Testis (tissue), 2 donors: ENCODE measurements at regions not wholly inside any gene's neighbourhood (a gene's known extent, or its start where the extent isn't known, plus 50 kb on each side); places are given as distances from the start of the nearest gene placed in this dataset.

Experiments
- DNase-seq: peaks from one replicate; pipeline ENCODE4 v3.0.0-alpha.2; 2019
- H3K27ac ChIP-seq, 2 donors: fragments of 200-600 bp; sonication (generic); one replicate each; pipeline ENCODE4 v1.5.1; 2019
- H3K27me3 ChIP-seq: fragments of 200-600 bp; sonication (generic); one replicate; pipeline ENCODE4 v1.5.1; 2019
- H3K36me3 ChIP-seq: fragments of 200-600 bp; sonication (generic); one replicate; pipeline ENCODE4 v1.5.1; 2017; ENCODE audit warnings: low read depth; ENCODE audit errors: missing control alignments
- H3K4me1 ChIP-seq: fragments of 200-600 bp; sonication (generic); one replicate; pipeline ENCODE4 v1.5.1; 2019
- H3K4me3 ChIP-seq, 2 donors: fragments of 200-600 bp; sonication (generic); one replicate each; pipeline ENCODE4 v1.5.1; 2017 to 2019
- H3K9me3 ChIP-seq: fragments of 200-600 bp; sonication (generic); one replicate; pipeline ENCODE4 v1.5.1; 2017
- CTCF ChIP-seq, 3 experiments: fragments of 450-650 bp in 2 of 3; fragments of 200-600 bp in 1 of 3; sonication (generic) in 1 of 3; IDR thresholded peaks; one replicate each; pipeline ENCODE4 v1.5.1; 2016 to 2019; ENCODE audit warnings: antibody characterized with exemption in 3 of 3, mild to moderate bottlenecking in 2 of 3, moderate library complexity in 1 of 3
- POLR2A ChIP-seq: fragments of 450-650 bp; IDR thresholded peaks from one replicate; pipeline ENCODE4 v1.6.1; 2017; ENCODE audit warnings: antibody characterized with exemption, mild to moderate bottlenecking, moderate library complexity
- WGBS, 2 donors: methylation state at CpG; one replicate each; pipeline ENCODE4 v1.1.5; 2018; 5-methylcytosine and 5-hydroxymethylcytosine counted together
- intact Hi-C: fragments of 100-400 bp; cut with DNase I; formaldehyde crosslinking; loops from one replicate; pipeline ENCODE4 v1.15.1; 2023; ENCODE audit warnings: low total_unique reads

- Histone ChIP-seq H3K4me3 (no peak overlapping the region), H3K36me3 (no peaks in the 10 kb centered on the region), H3K9me3 (no peaks in the 10 kb centered on the region), H3K27me3 (no peaks in the 10 kb centered on the region), H3K27ac (no peak overlapping the region), H3K4me1 (no peaks in the 10 kb centered on the region)
- no peak for DNase-seq
- TF ChIP-seq CTCF (IDR thresholded peaks at IDR 0.05) (no peak), POLR2A (no peak)
- WGBS, 2 donors: 62 to 78% methylated on average over 5 of the region's 5 CpGs
- intact Hi-C loops: no loop called here
These were observed 534.4 kb upstream of the CAMK1G start for GRCh38 chr1:209048941-209049669.

GRCh38 chr1:209051570-209051969, 531.9 kb upstream of the CAMK1G start:
- TF ChIP-seq CTCF (IDR thresholded peaks at IDR 0.05) (no peak), POLR2A (no peak)
- Histone ChIP-seq H3K4me1 (no peaks in the 10 kb centered on the region), H3K27me3 (no peaks in the 10 kb centered on the region), H3K9me3 (no peaks in the 10 kb centered on the region), H3K4me3 (no peak overlapping the region), H3K27ac (no peak overlapping the region), H3K36me3 (no peaks in the 10 kb centered on the region)
- intact Hi-C loops: no loop called here
- no peak for DNase-seq
- 91 to 93% methylated on average over 4 of the region's 4 CpGs for WGBS, 2 donors

GRCh38 chr1:209053587-209053986, 529.9 kb upstream of the CAMK1G start:
- no peaks in the 10 kb centered on the region for H3K4me1 ChIP-seq
- no peak overlapping the region for H3K27ac ChIP-seq
- 84 to 87% methylated on average over 2 of the region's 2 CpGs for WGBS, 2 donors
- H3K4me3 ChIP-seq: no peak overlapping the region
- TF ChIP-seq POLR2A (no peak), CTCF (IDR thresholded peaks at IDR 0.05) (no peak)
- H3K27me3 ChIP-seq: no peaks in the 10 kb centered on the region
- no peak for DNase-seq
- intact Hi-C loops: no loop called here
- H3K36me3 ChIP-seq: no peaks in the 10 kb centered on the region
- no peaks in the 10 kb centered on the region for H3K9me3 ChIP-seq

GRCh38 chr1:209057083-209057482, 526.4 kb upstream of the CAMK1G start:
- no peak overlapping the region for H3K4me3 ChIP-seq
- no peaks in the 10 kb centered on the region for H3K27me3 ChIP-seq
- 95 to 98% methylated on average over 1 of the region's 1 CpG for WGBS, 2 donors
- no peak overlapping the region for H3K27ac ChIP-seq
- no peak for DNase-seq
- no peaks in the 10 kb centered on the region for H3K9me3 ChIP-seq
- H3K4me1 ChIP-seq: no peaks in the 10 kb centered on the region
- H3K36me3 ChIP-seq: no peaks in the 10 kb centered on the region
- TF ChIP-seq POLR2A (no peak), CTCF (IDR thresholded peaks at IDR 0.05) (no peak)
- intact Hi-C loops: no loop called here

- Histone ChIP-seq H3K4me3 (no peak overlapping the region), H3K9me3 (no peaks in the 10 kb centered on the region), H3K36me3 (no peaks in the 10 kb centered on the region), H3K4me1 (no peaks in the 10 kb centered on the region), H3K27ac (no peak overlapping the region), H3K27me3 (no peaks in the 10 kb centered on the region)
- intact Hi-C loops: no loop called here
- no peak for DNase-seq
- 86 to 97% methylated on average over 1 of the region's 1 CpG for WGBS, 2 donors
- no peak for TF ChIP-seq CTCF (IDR thresholded peaks at IDR 0.05)
- no peak for TF ChIP-seq POLR2A
These were observed 525.6 kb upstream of the CAMK1G start for GRCh38 chr1:209057901-209058300.
